Activated naive CD4-positive, alpha-beta T cell treated with anti-CD3 and anti-CD28 coated beads for 36 hours (primary cell): ENCODE measurements at regions not wholly inside any gene's neighbourhood (a gene's known extent, or its start where the extent isn't known, plus 50 kb on each side); places are given as distances from the start of the nearest gene placed in this dataset.

ENCODE experiments used
- CTCF ChIA-PET: fragments of 350-600 bp; sonication (Branson Sonifier 250); formaldehyde crosslinking; loops from one replicate; lab custom pipeline; 2021; ENCODE audit warnings: antibody characterized with exemption; lab: Charles Lee
- DNase-seq: peaks from one replicate; pipeline ENCODE4 v3.0.0-alpha.2; 2020
- H3K27ac Mint-ChIP-seq: one replicate; pipeline ENCODE4 v1.8.0; 2021; ENCODE audit warnings: mild to moderate bottlenecking, mixed read lengths
- H3K27me3 Mint-ChIP-seq: one replicate; pipeline ENCODE4 v1.8.0; 2021; ENCODE audit warnings: low read depth, mixed read lengths
- H3K36me3 Mint-ChIP-seq: one replicate; pipeline ENCODE4 v1.8.0; 2021; ENCODE audit warnings: low read depth, mixed read lengths
- H3K4me1 Mint-ChIP-seq: one replicate; pipeline ENCODE4 v1.8.0; 2021; ENCODE audit warnings: low read depth, mixed read lengths
- H3K4me3 Mint-ChIP-seq: one replicate; pipeline ENCODE4 v1.8.0; 2021; ENCODE audit warnings: mild to moderate bottlenecking, moderate library complexity, mixed read lengths
- H3K9me3 Mint-ChIP-seq: one replicate; pipeline ENCODE4 v1.8.0; 2021; ENCODE audit warnings: mixed read lengths
- intact Hi-C: fragments of 100-400 bp; cut with micrococcal nuclease; formaldehyde crosslinking; loops from one replicate; pipeline ENCODE4 v1.15.1; 2023

DNA sequence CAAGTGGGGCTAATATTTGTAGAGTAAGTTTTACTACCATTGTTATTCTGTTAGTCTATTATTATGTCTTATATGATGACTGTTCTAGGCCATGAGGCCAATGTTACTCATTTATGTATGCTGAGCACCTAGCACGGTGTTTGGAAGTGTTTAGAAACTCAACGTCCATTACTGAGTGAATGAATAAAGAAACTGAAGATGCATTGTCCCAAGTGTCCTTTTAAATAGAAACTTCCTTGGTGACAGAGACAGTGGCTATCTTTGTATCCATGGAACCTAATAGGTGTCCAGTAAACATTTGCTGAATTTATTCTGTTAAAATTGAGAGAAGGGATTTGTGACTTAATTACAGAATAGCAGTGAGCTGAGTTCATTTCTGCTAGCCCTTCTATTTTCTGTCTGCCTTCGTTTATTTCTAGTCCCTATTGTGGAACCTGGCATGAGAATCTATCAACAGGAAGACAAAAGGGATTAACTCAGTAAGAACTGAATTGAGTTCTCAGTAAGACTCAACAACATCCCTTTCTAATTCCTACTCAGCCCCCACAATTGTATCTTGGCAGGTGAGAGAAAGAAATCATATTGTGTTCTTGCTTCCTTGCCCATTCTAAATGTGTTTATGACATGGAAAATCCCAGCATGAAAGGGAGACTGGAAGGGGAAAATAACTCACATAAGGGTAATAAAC, 246.6 kb upstream of the LRRC3B start:
- CTCF ChIA-PET = interaction anchor here (0.7 kb wide), 1 partner anchor 1876 kb away, joined by 3 read pairs; no protein-coding TSS in a partner anchor
- no peak for DNase-seq
- Mint-ChIP-seq H3K36me3 (no peaks in the 10 kb centered on the region), H3K9me3 (peaks cover 5% of the 10 kb centered on the region), H3K27me3 (no peaks in the 10 kb centered on the region), H3K27ac (no peak overlapping the region), H3K4me1 (no peaks in the 10 kb centered on the region), H3K4me3 (no peak overlapping the region)
- intact Hi-C loops = no loop called here

DNA sequence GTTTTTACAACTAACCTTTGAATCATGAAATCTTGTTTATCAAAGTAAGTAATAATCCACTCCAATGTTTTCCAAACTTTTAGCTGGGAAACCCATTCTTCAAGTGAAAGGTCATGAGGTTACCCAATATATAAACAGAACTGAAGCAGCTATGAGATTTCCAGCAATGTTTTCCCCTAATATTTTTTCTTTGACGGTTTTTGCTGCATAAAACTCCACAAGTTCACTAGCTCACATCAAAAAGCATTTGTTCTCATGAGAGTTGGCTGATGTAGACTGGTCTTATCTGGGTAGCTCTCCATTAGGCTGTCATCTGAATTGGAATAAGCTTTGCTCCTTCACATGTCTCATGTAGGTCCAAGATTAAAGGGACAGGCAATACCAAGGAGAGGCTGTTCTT, 241.2 kb upstream of the LRRC3B start:
- DNase-seq = no peak
- intact Hi-C loops = no loop called here
- CTCF ChIA-PET = no interaction called here
- Mint-ChIP-seq H3K36me3 (no peaks in the 10 kb centered on the region), H3K4me1 (no peaks in the 10 kb centered on the region), H3K4me3 (no peak overlapping the region), H3K27me3 (no peaks in the 10 kb centered on the region), H3K9me3 (peaks cover 1% of the 10 kb centered on the region), H3K27ac (no peak overlapping the region)

DNA sequence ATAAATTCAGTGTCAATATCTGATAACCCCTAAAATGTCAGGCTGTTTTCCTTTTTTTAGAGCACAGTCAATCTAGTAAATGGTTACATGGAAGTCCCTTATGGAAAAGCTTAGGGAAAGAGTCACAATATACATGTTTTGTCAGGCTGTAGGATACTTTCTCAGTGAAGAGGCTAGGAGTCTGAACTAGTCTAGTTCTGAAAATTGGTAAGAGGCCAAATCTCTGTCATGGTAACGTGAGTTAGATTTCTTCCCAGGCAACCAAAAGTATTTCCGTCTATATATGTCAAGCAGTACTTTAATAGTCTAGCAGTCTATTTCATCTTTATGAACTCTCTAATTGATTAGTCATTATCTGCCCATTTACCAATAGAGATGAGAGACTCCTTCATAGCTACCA, 215.9 kb upstream of the LRRC3B start:
- no peak overlapping the region for H3K4me3 Mint-ChIP-seq
- no peak overlapping the region for H3K27ac Mint-ChIP-seq
- no peak for DNase-seq
- peaks cover 6% of the 10 kb centered on the region for H3K9me3 Mint-ChIP-seq
- H3K4me1 Mint-ChIP-seq = no peaks in the 10 kb centered on the region
- H3K27me3 Mint-ChIP-seq = no peaks in the 10 kb centered on the region
- no peaks in the 10 kb centered on the region for H3K36me3 Mint-ChIP-seq
- intact Hi-C loops = no loop called here
- CTCF ChIA-PET = no interaction called here

- Mint-ChIP-seq H3K4me1 (no peaks in the 10 kb centered on the region), H3K27me3 (no peaks in the 10 kb centered on the region), H3K9me3 (peaks cover 4% of the 10 kb centered on the region), H3K27ac (no peak overlapping the region), H3K4me3 (no peak overlapping the region), H3K36me3 (no peaks in the 10 kb centered on the region)
- CTCF ChIA-PET = no interaction called here
- intact Hi-C loops = no loop called here
- DNase-seq = no peak
Observed at GRCh38 chr3:26418553-26418952, 204.0 kb upstream of the LRRC3B start.

- DNase-seq = no peak
- Mint-ChIP-seq H3K9me3 (no peaks in the 10 kb centered on the region), H3K36me3 (no peaks in the 10 kb centered on the region), H3K27me3 (no peaks in the 10 kb centered on the region), H3K4me3 (no peak overlapping the region), H3K4me1 (no peaks in the 10 kb centered on the region), H3K27ac (no peak overlapping the region)
- intact Hi-C loops = no loop called here
- CTCF ChIA-PET = no interaction called here
Observed at GRCh38 chr3:26422415-26422814, 200.2 kb upstream of the LRRC3B start.

- no peaks in the 10 kb centered on the region for H3K9me3 Mint-ChIP-seq
- H3K27me3 Mint-ChIP-seq = no peaks in the 10 kb centered on the region
- H3K27ac Mint-ChIP-seq = no peak overlapping the region
- H3K4me1 Mint-ChIP-seq = no peaks in the 10 kb centered on the region
- intact Hi-C loops = no loop called here
- no peak for DNase-seq
- no peaks in the 10 kb centered on the region for H3K36me3 Mint-ChIP-seq
- CTCF ChIA-PET = no interaction called here
- H3K4me3 Mint-ChIP-seq = no peak overlapping the region
Observed at GRCh38 chr3:26425076-26425475, 197.5 kb upstream of the LRRC3B start.

DNA sequence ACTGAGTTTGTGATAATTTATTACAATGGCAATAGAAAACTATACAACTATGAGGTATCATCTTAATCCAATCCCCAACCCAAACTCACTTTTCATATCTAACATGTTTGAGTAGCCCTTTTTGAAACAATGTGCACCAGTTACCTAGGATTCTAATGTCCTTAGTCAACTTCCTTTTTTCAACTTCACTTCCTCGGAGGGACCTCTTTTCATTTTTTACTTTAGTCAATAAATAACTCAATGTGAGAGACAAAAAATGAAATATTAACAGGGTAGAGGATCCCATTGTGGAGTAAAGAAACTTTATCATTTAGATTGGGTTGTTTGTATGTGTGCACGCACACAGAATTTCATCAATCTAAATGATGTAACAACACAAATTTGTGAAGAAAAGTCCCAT, 193.6 kb upstream of the LRRC3B start:
- no peaks in the 10 kb centered on the region for H3K4me1 Mint-ChIP-seq
- no peaks in the 10 kb centered on the region for H3K36me3 Mint-ChIP-seq
- intact Hi-C loops = no loop called here
- no peaks in the 10 kb centered on the region for H3K27me3 Mint-ChIP-seq
- no peak overlapping the region for H3K27ac Mint-ChIP-seq
- H3K9me3 Mint-ChIP-seq = no peaks in the 10 kb centered on the region
- no peak overlapping the region for H3K4me3 Mint-ChIP-seq
- CTCF ChIA-PET = no interaction called here
- DNase-seq = no peak

DNA sequence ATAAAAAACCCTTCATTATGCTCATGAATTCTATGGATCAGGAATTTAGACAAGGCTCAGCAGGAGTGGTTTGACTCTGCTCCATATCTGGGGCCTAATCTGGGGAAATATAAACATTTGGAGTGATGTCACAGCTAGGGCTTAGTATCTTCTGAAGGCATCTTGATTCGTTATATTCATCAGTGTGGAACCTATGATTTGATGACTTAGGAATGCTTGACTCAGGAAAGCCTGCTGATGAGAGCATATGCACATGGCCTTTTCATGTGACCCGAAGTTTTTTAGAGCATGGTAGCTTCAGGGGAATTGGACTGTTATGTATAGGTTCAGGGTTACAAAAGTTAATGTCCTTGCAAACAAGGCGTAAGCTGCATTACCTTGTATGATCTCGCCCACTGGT, 184.9 kb upstream of the LRRC3B start:
- Mint-ChIP-seq H3K36me3 (no peaks in the 10 kb centered on the region), H3K4me3 (no peak overlapping the region), H3K27ac (no peak overlapping the region), H3K9me3 (peaks cover 9% of the 10 kb centered on the region), H3K4me1 (no peaks in the 10 kb centered on the region), H3K27me3 (no peaks in the 10 kb centered on the region)
- intact Hi-C loops = no loop called here
- CTCF ChIA-PET = no interaction called here
- DNase-seq = no peak

- CTCF ChIA-PET = no interaction called here
- DNase-seq = no peak
- H3K4me3 Mint-ChIP-seq = no peak overlapping the region
- peaks cover 9% of the 10 kb centered on the region for H3K9me3 Mint-ChIP-seq
- H3K27me3 Mint-ChIP-seq = no peaks in the 10 kb centered on the region
- no peak overlapping the region for H3K27ac Mint-ChIP-seq
- intact Hi-C loops = no loop called here
- H3K4me1 Mint-ChIP-seq = no peaks in the 10 kb centered on the region
- no peaks in the 10 kb centered on the region for H3K36me3 Mint-ChIP-seq
Observed at GRCh38 chr3:26438325-26438940, 184.1 kb upstream of the LRRC3B start.

GRCh38 chr3:26438981-26439884, 183.3 kb upstream of the LRRC3B start:
- Mint-ChIP-seq H3K27me3 (no peaks in the 10 kb centered on the region), H3K4me3 (no peak overlapping the region), H3K4me1 (no peaks in the 10 kb centered on the region), H3K27ac (no peak overlapping the region), H3K36me3 (no peaks in the 10 kb centered on the region), H3K9me3 (peaks cover 9% of the 10 kb centered on the region)
- intact Hi-C loops = no loop called here
- DNase-seq = no peak
- CTCF ChIA-PET = no interaction called here

GRCh38 chr3:26449996-26450395, 172.6 kb upstream of the LRRC3B start:
- no peak overlapping the region for H3K27ac Mint-ChIP-seq
- H3K4me1 Mint-ChIP-seq = no peaks in the 10 kb centered on the region
- no peaks in the 10 kb centered on the region for H3K9me3 Mint-ChIP-seq
- H3K36me3 Mint-ChIP-seq = no peaks in the 10 kb centered on the region
- DNase-seq = no peak
- intact Hi-C loops = no loop called here
- CTCF ChIA-PET = interaction anchor here (0.6 kb wide), 1 partner anchor 157 kb away, joined by 3 read pairs; no protein-coding TSS in a partner anchor
- H3K4me3 Mint-ChIP-seq = no peak overlapping the region
- no peaks in the 10 kb centered on the region for H3K27me3 Mint-ChIP-seq

GRCh38 chr3:26452363-26452762, 170.2 kb upstream of the LRRC3B start:
- H3K27ac Mint-ChIP-seq = no peak overlapping the region
- H3K4me3 Mint-ChIP-seq = no peak overlapping the region
- no peaks in the 10 kb centered on the region for H3K36me3 Mint-ChIP-seq
- no peaks in the 10 kb centered on the region for H3K9me3 Mint-ChIP-seq
- no peaks in the 10 kb centered on the region for H3K4me1 Mint-ChIP-seq
- no peak for DNase-seq
- H3K27me3 Mint-ChIP-seq = no peaks in the 10 kb centered on the region
- intact Hi-C loops = no loop called here
- CTCF ChIA-PET = no interaction called here
